Right forelimb (tissue), 1 donor: ENCODE measurements at regions not wholly inside any gene's neighbourhood (a gene's known extent, or its start where the extent isn't known, plus 50 kb on each side); places are given as distances from the start of the nearest gene placed in this dataset.
A peak's percentile ranks its signal among the peaks of the same experiment; 100 is the strongest.
"Not testable (repeated sequence)": the region's sequence is repeated elsewhere in the genome, so short reads cannot be mapped to it uniquely, and the experiment has no call there.

Experiments
- DNase-seq: peaks from one replicate; pipeline ENCODE4 v3.0.0-alpha.2; 2018

- DNase-seq, result no peak
Measured at GRCh38 chr3:89783341-89783927, 676.0 kb downstream of the EPHA3 start.

GRCh38 chr3:89787485-89787884, 680.1 kb downstream of the EPHA3 start:
- DNase-seq, result peak; percentile 73

- DNase-seq, result no peak
Measured at GRCh38 chr3:89787979-89788378, 680.6 kb downstream of the EPHA3 start.

- DNase-seq, result no peak
Measured at GRCh38 chr3:89795506-89795905, 688.1 kb downstream of the EPHA3 start.

GRCh38 chr3:89802881-89803280, 695.5 kb downstream of the EPHA3 start:
- DNase-seq, result no peak

GRCh38 chr3:89803711-89804110, 696.3 kb downstream of the EPHA3 start:
- DNase-seq, result no peak

GRCh38 chr3:89806166-89806565, 698.7 kb downstream of the EPHA3 start:
- DNase-seq, result no peak

GRCh38 chr3:89808680-89809197, 701.3 kb downstream of the EPHA3 start:
- DNase-seq, result no peak

GRCh38 chr3:89813500-89813899, 706.1 kb downstream of the EPHA3 start:
- no peak for DNase-seq

GRCh38 chr3:89841041-89841440, 733.6 kb downstream of the EPHA3 start:
- no peak for DNase-seq

- no peak for DNase-seq
Measured at GRCh38 chr3:89845053-89845452, 737.6 kb downstream of the EPHA3 start.

- DNase-seq, result no peak
Measured at GRCh38 chr3:89847955-89848354, 740.5 kb downstream of the EPHA3 start.

GRCh38 chr3:89851974-89852621, 744.7 kb downstream of the EPHA3 start:
- DNase-seq, result peak; percentile 70

- no peak for DNase-seq
Measured at GRCh38 chr3:89859757-89860156, 752.3 kb downstream of the EPHA3 start.

- DNase-seq, result no peak
Measured at GRCh38 chr3:89867286-89867685, 759.9 kb downstream of the EPHA3 start.

- no peak for DNase-seq
Measured at GRCh38 chr3:89876116-89876515, 768.7 kb downstream of the EPHA3 start.

- DNase-seq, result no peak
Measured at GRCh38 chr3:89877230-89877629, 769.8 kb downstream of the EPHA3 start.

GRCh38 chr3:89889386-89889785, 782.0 kb downstream of the EPHA3 start:
- no peak for DNase-seq

- DNase-seq, result no peak
Measured at GRCh38 chr3:89908711-89909213, 801.3 kb downstream of the EPHA3 start.

GRCh38 chr3:89912031-89912430, 804.6 kb downstream of the EPHA3 start:
- no peak for DNase-seq

- no peak for DNase-seq
Measured at GRCh38 chr3:89923921-89924610, 816.6 kb downstream of the EPHA3 start.

- DNase-seq, result no peak
Measured at GRCh38 chr3:89925976-89926375, 818.6 kb downstream of the EPHA3 start.

- DNase-seq, result no peak
Measured at GRCh38 chr3:89932882-89933281, 825.5 kb downstream of the EPHA3 start.

GRCh38 chr3:89944461-89944860, 837.0 kb downstream of the EPHA3 start:
- DNase-seq, result not testable (repeated sequence)
